ENCODE measurements at regions not wholly inside any gene's neighbourhood (a gene's known extent, or its start where the extent isn't known, plus 50 kb on each side); places are given as distances from the start of the nearest gene placed in this dataset.

GRCh38 chr5:93070938-93071337, 510.1 kb downstream of the NR2F1-AS1 start:
- no peak for DNase-seq (ENCODE audit: low read depth in 2 of 3, low spot score in 1 of 3)

GRCh38 chr5:93069276-93069675, 511.7 kb downstream of the NR2F1-AS1 start:
- DNase-seq (ENCODE audit: low read depth in 2 of 3, low spot score in 1 of 3), result no peak

- no peak for DNase-seq (ENCODE audit: low read depth in 2 of 3, low spot score in 1 of 3)
These were observed 518.5 kb downstream of the NR2F1-AS1 start for GRCh38 chr5:93062548-93062947.

- DNase-seq (ENCODE audit: low read depth in 2 of 3, low spot score in 1 of 3), result no peak
These were observed 522.7 kb downstream of the NR2F1-AS1 start for GRCh38 chr5:93058309-93058708.

- DNase-seq (ENCODE audit: low read depth in 2 of 3, low spot score in 1 of 3), result no peak
These were observed 523.7 kb downstream of the NR2F1-AS1 start for GRCh38 chr5:93057311-93057710.

- no peak for DNase-seq (ENCODE audit: low read depth in 2 of 3, low spot score in 1 of 3)
These were observed 525.0 kb downstream of the NR2F1-AS1 start for GRCh38 chr5:93055971-93056370.

- no peak for DNase-seq (ENCODE audit: low read depth in 2 of 3, low spot score in 1 of 3)
These were observed 525.5 kb downstream of the NR2F1-AS1 start for GRCh38 chr5:93055561-93055960.

GRCh38 chr5:93054424-93055163, 526.4 kb downstream of the NR2F1-AS1 start:
- no peak for DNase-seq (ENCODE audit: low read depth in 2 of 3, low spot score in 1 of 3)

GRCh38 chr5:93053825-93054224, 527.2 kb downstream of the NR2F1-AS1 start:
- no peak for DNase-seq (ENCODE audit: low read depth in 2 of 3, low spot score in 1 of 3)

GRCh38 chr5:93048858-93049257, 532.2 kb downstream of the NR2F1-AS1 start:
- DNase-seq (ENCODE audit: low read depth in 2 of 3, low spot score in 1 of 3), result no peak

- no peak for DNase-seq (ENCODE audit: low read depth in 2 of 3, low spot score in 1 of 3)
These were observed 536.0 kb downstream of the NR2F1-AS1 start for GRCh38 chr5:93044859-93045666.

GRCh38 chr5:93039888-93040287, 541.1 kb downstream of the NR2F1-AS1 start:
- no peak for DNase-seq (ENCODE audit: low read depth in 2 of 3, low spot score in 1 of 3)

GRCh38 chr5:93034621-93035590, 546.1 kb downstream of the NR2F1-AS1 start:
- DNase-seq (ENCODE audit: low read depth in 2 of 3, low spot score in 1 of 3), result no peak

- no peak for DNase-seq (ENCODE audit: low read depth in 2 of 3, low spot score in 1 of 3)
These were observed 558.1 kb downstream of the NR2F1-AS1 start for GRCh38 chr5:93022796-93023447.

GRCh38 chr5:93022211-93022610, 558.8 kb downstream of the NR2F1-AS1 start:
- no peak for DNase-seq (ENCODE audit: low read depth in 2 of 3, low spot score in 1 of 3)

GRCh38 chr5:93019896-93020295, 561.1 kb downstream of the NR2F1-AS1 start:
- DNase-seq (ENCODE audit: low read depth in 2 of 3, low spot score in 1 of 3), result no peak

- DNase-seq (ENCODE audit: low read depth in 2 of 3, low spot score in 1 of 3), result no peak
These were observed 562.6 kb downstream of the NR2F1-AS1 start for GRCh38 chr5:93018461-93018860.

- no peak for DNase-seq (ENCODE audit: low read depth in 2 of 3, low spot score in 1 of 3)
These were observed 563.2 kb downstream of the NR2F1-AS1 start for GRCh38 chr5:93017849-93018248.

GRCh38 chr5:93017376-93017775, 563.6 kb downstream of the NR2F1-AS1 start:
- no peak for DNase-seq (ENCODE audit: low read depth in 2 of 3, low spot score in 1 of 3)

- no peak for DNase-seq (ENCODE audit: low read depth in 2 of 3, low spot score in 1 of 3)
These were observed 570.4 kb downstream of the NR2F1-AS1 start for GRCh38 chr5:93010616-93011015.

- no peak for DNase-seq (ENCODE audit: low read depth in 2 of 3, low spot score in 1 of 3)
These were observed 571.0 kb downstream of the NR2F1-AS1 start for GRCh38 chr5:93010037-93010436.

Measured in stimulated activated CD4-positive, alpha-beta T cell treated with anti-CD3 and anti-CD28 coated beads, Interleukin-12 subunit alpha, Interleukin-12 subunit beta, amount 100 ng/mL, for 48 hours (primary cell).